ENCODE measurements at regions not wholly inside any gene's neighbourhood (a gene's known extent, or its start where the extent isn't known, plus 50 kb on each side); places are given as distances from the start of the nearest gene placed in this dataset.
"Not testable (repeated sequence)": the region's sequence is repeated elsewhere in the genome, so short reads cannot be mapped to it uniquely, and the experiment has no call there.

DNA sequence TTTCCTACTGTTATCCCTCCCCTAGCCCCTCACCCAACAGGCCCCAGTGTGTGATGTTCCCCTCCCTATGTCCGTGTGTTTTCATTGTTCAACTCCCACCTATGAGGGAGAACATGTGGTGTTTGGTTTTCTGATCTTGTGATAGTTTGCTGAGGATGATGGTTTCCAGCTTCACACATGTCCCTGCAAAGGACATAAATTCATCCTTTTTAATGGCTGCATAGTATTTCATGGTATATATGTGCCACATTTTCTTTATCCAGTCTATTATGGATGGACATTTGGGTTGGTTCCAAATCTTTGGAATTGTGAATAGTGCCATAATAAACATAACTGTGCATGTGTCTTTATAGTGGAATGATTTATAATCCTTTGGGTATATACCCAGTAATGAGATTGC is 54.5 kb upstream of the NEK3 start:
- not testable (repeated sequence) for H3K4me1 Mint-ChIP-seq (ENCODE audit: low read depth, unreplicated experiment); H3K4me3 ChIP-seq (ENCODE audit: insufficient read depth, low read depth, low read length); H3K4me1 ChIP-seq (ENCODE audit: insufficient read depth, low read length); H3K27me3 ChIP-seq (ENCODE audit: insufficient read depth, low read length); H3K27me3 Mint-ChIP-seq (ENCODE audit: low read depth, unreplicated experiment); H3K27ac ChIP-seq (ENCODE audit: low read depth, low read length); H3K4me2 ChIP-seq (ENCODE audit: low read length); H3K9me3 Mint-ChIP-seq (ENCODE audit: unreplicated experiment); H3K4me3 Mint-ChIP-seq (ENCODE audit: unreplicated experiment); H3K79me2 ChIP-seq (ENCODE audit: insufficient read depth, low read length); H3K9ac ChIP-seq (ENCODE audit: low read length); DNase-seq (ENCODE audit: low read depth); FAIRE-seq; H3K9me3 ChIP-seq (ENCODE audit: insufficient read depth, low read depth, low read length); H3K36me3 Mint-ChIP-seq (ENCODE audit: low read depth, unreplicated experiment); H4K20me1 ChIP-seq (ENCODE audit: insufficient read depth, low read length); H3K27ac Mint-ChIP-seq (ENCODE audit: unreplicated experiment); H3K36me3 ChIP-seq (ENCODE audit: insufficient read depth, low read length); H2AFZ ChIP-seq (ENCODE audit: low read depth, low read length)

DNA sequence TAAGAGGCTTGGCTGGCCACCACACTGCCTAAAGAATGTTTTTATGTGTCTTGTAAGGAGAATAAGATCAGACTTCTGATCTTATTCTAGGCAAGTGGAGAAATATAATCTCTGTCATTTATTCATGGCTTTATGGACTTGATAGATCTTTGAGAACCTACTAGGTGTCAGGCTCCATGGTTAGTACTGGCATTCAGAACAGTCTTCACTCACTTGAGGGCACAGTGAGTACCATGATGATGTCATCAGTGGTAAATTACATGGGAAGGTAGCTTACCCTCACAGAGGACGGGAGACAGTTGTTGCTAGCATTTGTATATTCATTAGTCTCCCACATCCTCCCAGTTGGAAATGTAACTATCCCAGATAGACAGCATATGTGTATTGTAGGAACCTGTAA is 53.5 kb upstream of the NEK3 start:
- H3K36me3 ChIP-seq (ENCODE audit: insufficient read depth, low read length); H3K9ac ChIP-seq (ENCODE audit: low read length); H3K4me3 ChIP-seq (ENCODE audit: insufficient read depth, low read depth, low read length); H3K27me3 Mint-ChIP-seq (ENCODE audit: low read depth, unreplicated experiment); H3K27me3 ChIP-seq (ENCODE audit: insufficient read depth, low read length); H3K27ac ChIP-seq (ENCODE audit: low read depth, low read length); H3K36me3 Mint-ChIP-seq (ENCODE audit: low read depth, unreplicated experiment); H3K4me2 ChIP-seq (ENCODE audit: low read length); H3K4me3 Mint-ChIP-seq (ENCODE audit: unreplicated experiment); H3K9me3 ChIP-seq (ENCODE audit: insufficient read depth, low read depth, low read length); H2AFZ ChIP-seq (ENCODE audit: low read depth, low read length); H3K4me1 ChIP-seq (ENCODE audit: insufficient read depth, low read length); FAIRE-seq; H3K9me3 Mint-ChIP-seq (ENCODE audit: unreplicated experiment); H3K27ac Mint-ChIP-seq (ENCODE audit: unreplicated experiment); H4K20me1 ChIP-seq (ENCODE audit: insufficient read depth, low read length); DNase-seq (ENCODE audit: low read depth); H3K79me2 ChIP-seq (ENCODE audit: insufficient read depth, low read length): not testable (repeated sequence)
- peaks cover 14% of the 10 kb centered on the region for H3K4me1 Mint-ChIP-seq (ENCODE audit: low read depth, unreplicated experiment)

DNA sequence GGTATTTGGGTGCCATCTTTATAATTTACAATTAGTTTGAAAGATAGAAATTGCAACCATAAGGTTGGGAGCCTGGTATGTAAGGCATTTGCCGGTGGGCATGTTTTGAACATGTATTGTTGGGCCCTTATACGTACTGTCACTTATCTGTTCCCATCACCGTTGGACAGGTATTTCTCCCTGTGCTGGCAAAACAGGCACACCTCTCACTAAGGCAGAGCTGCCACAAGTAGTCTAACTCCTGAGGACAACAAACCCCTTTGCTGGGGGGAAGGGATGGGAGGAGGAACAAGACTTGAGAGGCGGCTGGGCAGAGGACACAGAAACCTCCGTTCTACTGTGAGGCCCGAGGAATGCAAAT is 52.0 kb upstream of the NEK3 start:
- peaks cover 14% of the 10 kb centered on the region for H3K4me1 Mint-ChIP-seq (ENCODE audit: low read depth, unreplicated experiment)
- H3K4me1 ChIP-seq (ENCODE audit: insufficient read depth, low read length); H2AFZ ChIP-seq (ENCODE audit: low read depth, low read length); H3K27ac ChIP-seq (ENCODE audit: low read depth, low read length); H3K27me3 Mint-ChIP-seq (ENCODE audit: low read depth, unreplicated experiment); H4K20me1 ChIP-seq (ENCODE audit: insufficient read depth, low read length); H3K27ac Mint-ChIP-seq (ENCODE audit: unreplicated experiment); H3K4me3 ChIP-seq (ENCODE audit: insufficient read depth, low read depth, low read length); H3K4me3 Mint-ChIP-seq (ENCODE audit: unreplicated experiment); H3K9me3 ChIP-seq (ENCODE audit: insufficient read depth, low read depth, low read length); H3K4me2 ChIP-seq (ENCODE audit: low read length); H3K9ac ChIP-seq (ENCODE audit: low read length); H3K27me3 ChIP-seq (ENCODE audit: insufficient read depth, low read length); H3K9me3 Mint-ChIP-seq (ENCODE audit: unreplicated experiment); H3K36me3 ChIP-seq (ENCODE audit: insufficient read depth, low read length); H3K79me2 ChIP-seq (ENCODE audit: insufficient read depth, low read length); H3K36me3 Mint-ChIP-seq (ENCODE audit: low read depth, unreplicated experiment); DNase-seq (ENCODE audit: low read depth); FAIRE-seq: not testable (repeated sequence)

- H3K27ac ChIP-seq (ENCODE audit: low read depth, low read length); H3K4me3 ChIP-seq (ENCODE audit: insufficient read depth, low read depth, low read length); H3K4me3 Mint-ChIP-seq (ENCODE audit: unreplicated experiment); H4K20me1 ChIP-seq (ENCODE audit: insufficient read depth, low read length); H3K4me2 ChIP-seq (ENCODE audit: low read length); H3K9me3 ChIP-seq (ENCODE audit: insufficient read depth, low read depth, low read length); H2AFZ ChIP-seq (ENCODE audit: low read depth, low read length); H3K36me3 Mint-ChIP-seq (ENCODE audit: low read depth, unreplicated experiment); FAIRE-seq; H3K4me1 ChIP-seq (ENCODE audit: insufficient read depth, low read length); DNase-seq (ENCODE audit: low read depth); H3K27ac Mint-ChIP-seq (ENCODE audit: unreplicated experiment); H3K9ac ChIP-seq (ENCODE audit: low read length); H3K36me3 ChIP-seq (ENCODE audit: insufficient read depth, low read length); H3K27me3 Mint-ChIP-seq (ENCODE audit: low read depth, unreplicated experiment); H3K9me3 Mint-ChIP-seq (ENCODE audit: unreplicated experiment); H3K27me3 ChIP-seq (ENCODE audit: insufficient read depth, low read length); H3K79me2 ChIP-seq (ENCODE audit: insufficient read depth, low read length): not testable (repeated sequence)
- peaks cover 14% of the 10 kb centered on the region for H3K4me1 Mint-ChIP-seq (ENCODE audit: low read depth, unreplicated experiment)
Observed at GRCh38 chr13:52210564-52211415, 51.4 kb upstream of the NEK3 start.

All from astrocyte (in vitro differentiated cells and primary cell).